ENCODE measurements at regions not wholly inside any gene's neighbourhood (a gene's known extent, or its start where the extent isn't known, plus 50 kb on each side); places are given as distances from the start of the nearest gene placed in this dataset.

DNA sequence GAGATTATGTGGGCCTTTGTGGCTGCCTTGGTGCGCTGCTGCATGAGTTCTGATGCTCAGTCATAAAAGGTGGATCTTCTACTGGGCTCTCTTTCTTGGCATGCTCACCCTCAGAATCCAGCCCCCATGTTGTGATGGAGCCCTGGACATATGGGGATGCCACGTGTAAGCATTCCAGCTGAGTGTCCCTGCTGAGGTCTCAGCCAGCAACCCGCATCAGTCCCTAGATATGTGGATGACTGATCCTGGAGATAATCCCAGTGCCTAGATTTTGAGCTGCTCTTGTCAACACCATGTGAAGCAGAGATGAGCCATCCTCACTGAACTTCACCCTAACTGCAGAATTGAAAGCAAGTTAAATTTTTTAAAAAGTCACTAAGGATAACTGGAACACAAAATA lies 390.1 kb downstream of the DMRT2 start:
- Histone ChIP-seq H3K36me3 (no peaks in the 10 kb centered on the region), H3K9ac (ENCODE audit: low read depth in 2 of 2, low read length in 2 of 2) (no peak overlapping the region), H3K4me3 (no peak overlapping the region), H3K27me3 (no peaks in the 10 kb centered on the region), H3K9me3 (no peaks in the 10 kb centered on the region), H3K4me1 (no peaks in the 10 kb centered on the region), H3K27ac (no peak overlapping the region)
- TF ChIP-seq, protein P1, sequence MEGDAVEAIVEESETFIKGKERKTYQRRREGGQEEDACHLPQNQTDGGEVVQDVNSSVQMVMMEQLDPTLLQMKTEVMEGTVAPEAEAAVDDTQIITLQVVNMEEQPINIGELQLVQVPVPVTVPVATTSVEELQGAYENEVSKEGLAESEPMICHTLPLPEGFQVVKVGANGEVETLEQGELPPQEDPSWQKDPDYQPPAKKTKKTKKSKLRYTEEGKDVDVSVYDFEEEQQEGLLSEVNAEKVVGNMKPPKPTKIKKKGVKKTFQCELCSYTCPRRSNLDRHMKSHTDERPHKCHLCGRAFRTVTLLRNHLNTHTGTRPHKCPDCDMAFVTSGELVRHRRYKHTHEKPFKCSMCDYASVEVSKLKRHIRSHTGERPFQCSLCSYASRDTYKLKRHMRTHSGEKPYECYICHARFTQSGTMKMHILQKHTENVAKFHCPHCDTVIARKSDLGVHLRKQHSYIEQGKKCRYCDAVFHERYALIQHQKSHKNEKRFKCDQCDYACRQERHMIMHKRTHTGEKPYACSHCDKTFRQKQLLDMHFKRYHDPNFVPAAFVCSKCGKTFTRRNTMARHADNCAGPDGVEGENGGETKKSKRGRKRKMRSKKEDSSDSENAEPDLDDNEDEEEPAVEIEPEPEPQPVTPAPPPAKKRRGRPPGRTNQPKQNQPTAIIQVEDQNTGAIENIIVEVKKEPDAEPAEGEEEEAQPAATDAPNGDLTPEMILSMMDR (IDR thresholded peaks at IDR 0.05) = no peak
- intact Hi-C loops (cut with DNase I) = no loop called here
- no peak for DNase-seq

DNA sequence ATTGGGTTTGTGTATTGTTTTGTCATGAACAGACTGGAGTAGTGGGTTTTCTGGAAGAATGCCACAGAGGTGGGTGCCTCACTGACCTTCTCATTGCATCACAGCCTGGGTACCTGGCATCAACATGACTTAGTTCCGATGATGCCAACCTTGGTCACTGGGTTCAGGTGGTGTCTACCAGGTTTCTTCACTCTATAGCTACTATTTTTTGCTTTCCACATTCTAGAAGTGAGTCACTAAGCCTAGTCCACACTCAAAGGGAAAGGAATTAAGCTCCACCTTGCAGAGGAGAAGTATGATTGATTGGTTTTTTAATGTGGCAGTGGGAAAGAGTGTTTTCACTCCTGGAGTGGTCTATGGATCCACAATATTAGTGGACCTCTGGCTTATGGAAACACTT lies 391.9 kb downstream of the DMRT2 start:
- H3K27me3 ChIP-seq = no peaks in the 10 kb centered on the region
- intact Hi-C loops (cut with DNase I) = no loop called here
- no peak overlapping the region for H3K4me3 ChIP-seq
- no peak for DNase-seq
- H3K4me1 ChIP-seq = no peaks in the 10 kb centered on the region
- no peaks in the 10 kb centered on the region for H3K9me3 ChIP-seq
- H3K27ac ChIP-seq = no peak overlapping the region
- TF ChIP-seq, protein P1 (IDR thresholded peaks at IDR 0.05) = no peak
- H3K36me3 ChIP-seq = no peaks in the 10 kb centered on the region
- no peak overlapping the region for H3K9ac ChIP-seq (ENCODE audit: low read depth in 2 of 2, low read length in 2 of 2)

DNA sequence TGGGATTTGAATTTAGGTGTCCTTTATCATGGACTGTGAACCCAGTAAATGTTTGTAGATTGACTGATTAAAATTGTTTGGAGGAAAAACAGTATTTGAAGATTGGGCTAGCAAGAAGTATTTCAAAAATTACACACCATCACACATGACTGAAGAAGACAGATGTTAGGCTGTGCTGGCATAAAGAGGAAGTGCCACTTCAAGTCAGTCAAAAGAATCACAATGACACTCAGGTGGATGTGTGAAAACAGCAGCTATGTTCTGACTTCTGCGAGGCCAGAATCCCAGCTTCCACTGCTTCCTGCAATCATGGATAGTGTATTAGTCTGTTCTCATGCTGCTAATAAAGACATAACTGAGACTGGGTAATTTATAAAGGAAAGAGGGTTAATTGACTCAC lies 393.3 kb downstream of the DMRT2 start:
- TF ChIP-seq, protein P1 (IDR thresholded peaks at IDR 0.05) = no peak
- DNase-seq = no peak
- Histone ChIP-seq H3K27ac (no peak overlapping the region), H3K9ac (ENCODE audit: low read depth in 2 of 2, low read length in 2 of 2) (no peak overlapping the region), H3K4me1 (no peaks in the 10 kb centered on the region), H3K9me3 (no peaks in the 10 kb centered on the region), H3K4me3 (no peak overlapping the region), H3K27me3 (no peaks in the 10 kb centered on the region), H3K36me3 (no peaks in the 10 kb centered on the region)
- intact Hi-C loops (cut with DNase I) = no loop called here

DNA sequence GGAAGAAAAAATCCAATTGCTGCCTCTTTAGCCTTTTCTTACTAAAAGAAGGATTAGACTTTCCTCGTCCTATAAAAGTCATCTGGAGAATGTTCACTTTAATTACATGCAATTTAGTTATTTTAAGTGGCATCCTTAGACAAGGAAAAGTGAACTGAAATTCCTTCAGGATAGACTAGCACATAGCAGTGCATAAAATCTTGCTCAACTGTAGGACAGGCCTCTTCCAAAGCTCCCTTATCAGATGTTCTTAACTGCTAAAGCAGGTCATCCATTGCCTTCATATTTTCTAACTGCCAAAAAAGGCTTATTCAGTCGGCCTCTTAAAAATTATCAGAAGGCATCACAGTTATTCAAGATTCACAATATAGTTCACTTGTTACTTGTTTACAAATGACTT lies 396.5 kb downstream of the DMRT2 start:
- no peak overlapping the region for H3K9ac ChIP-seq (ENCODE audit: low read depth in 2 of 2, low read length in 2 of 2)
- H3K27me3 ChIP-seq = no peaks in the 10 kb centered on the region
- no peaks in the 10 kb centered on the region for H3K4me1 ChIP-seq
- H3K27ac ChIP-seq = no peak overlapping the region
- H3K9me3 ChIP-seq = no peaks in the 10 kb centered on the region
- H3K36me3 ChIP-seq = no peaks in the 10 kb centered on the region
- DNase-seq = no peak
- intact Hi-C loops (cut with DNase I) = no loop called here
- no peak overlapping the region for H3K4me3 ChIP-seq
- TF ChIP-seq, protein P1 (IDR thresholded peaks at IDR 0.05) = no peak

DNA sequence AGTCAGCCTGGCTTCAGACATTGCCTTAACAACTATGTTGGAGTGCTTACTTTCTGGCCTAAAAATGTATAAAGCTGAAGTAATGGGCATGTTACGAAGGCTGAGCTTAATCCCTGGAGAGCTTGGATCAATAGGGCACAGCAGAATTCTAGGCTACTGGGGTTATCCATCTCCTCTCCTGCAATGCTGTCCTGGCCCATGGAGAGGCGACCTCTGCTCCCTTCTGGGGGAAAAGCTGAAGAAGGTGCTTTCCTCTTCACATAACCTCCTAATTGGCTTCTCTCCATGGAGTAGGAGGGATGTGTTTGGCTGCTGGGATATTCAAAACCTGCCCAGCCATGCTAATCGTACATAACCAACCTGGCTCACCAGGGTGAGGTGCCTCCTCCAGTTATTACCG lies 403.5 kb downstream of the DMRT2 start:
- TF ChIP-seq, protein P1 (IDR thresholded peaks at IDR 0.05) = no peak

DNA sequence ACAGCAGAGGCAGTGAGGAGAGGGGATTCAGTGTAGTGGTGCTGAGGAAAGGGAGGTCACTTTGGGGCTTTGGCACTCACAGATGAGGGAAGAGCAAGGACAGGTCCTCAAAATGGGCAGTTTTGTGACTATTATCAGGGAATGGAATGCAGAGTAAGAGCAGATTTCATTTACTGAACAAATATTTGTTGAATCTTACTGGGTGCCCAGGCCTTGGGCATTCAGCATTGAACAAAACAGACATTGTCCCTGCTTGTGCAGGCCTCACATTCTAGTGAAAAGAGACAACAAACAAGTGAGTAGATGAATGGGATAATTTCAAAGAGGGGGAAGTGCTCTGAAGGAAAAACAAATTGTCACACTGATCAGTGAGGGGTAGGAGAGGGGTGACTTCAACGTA lies 404.1 kb downstream of the DMRT2 start:
- H3K36me3 ChIP-seq = no peaks in the 10 kb centered on the region
- H3K4me3 ChIP-seq = no peak overlapping the region
- no peaks in the 10 kb centered on the region for H3K9me3 ChIP-seq
- no peak for DNase-seq
- H3K4me1 ChIP-seq = no peaks in the 10 kb centered on the region
- H3K27me3 ChIP-seq = no peaks in the 10 kb centered on the region
- no peak overlapping the region for H3K27ac ChIP-seq
- no peak overlapping the region for H3K9ac ChIP-seq (ENCODE audit: low read depth in 2 of 2, low read length in 2 of 2)
- intact Hi-C loops (cut with DNase I) = no loop called here
- TF ChIP-seq, protein P1 (IDR thresholded peaks at IDR 0.05) = no peak

More for the DNA sequence above, 403.5 kb downstream of the DMRT2 start:
- Histone ChIP-seq H3K9ac (ENCODE audit: low read depth in 2 of 2, low read length in 2 of 2) (no peak overlapping the region), H3K27me3 (no peaks in the 10 kb centered on the region), H3K36me3 (no peaks in the 10 kb centered on the region), H3K4me3 (no peak overlapping the region), H3K9me3 (no peaks in the 10 kb centered on the region), H3K4me1 (no peaks in the 10 kb centered on the region), H3K27ac (no peak overlapping the region)
- no peak for DNase-seq
- intact Hi-C loops (cut with DNase I) = no loop called here

Data from colonic mucosa (tissue), 4 donors.